ENCODE measurements at regions not wholly inside any gene's neighbourhood (a gene's known extent, or its start where the extent isn't known, plus 50 kb on each side); places are given as distances from the start of the nearest gene placed in this dataset.
"Not testable (repeated sequence)": the region's sequence is repeated elsewhere in the genome, so short reads cannot be mapped to it uniquely, and the experiment has no call there.

DNA sequence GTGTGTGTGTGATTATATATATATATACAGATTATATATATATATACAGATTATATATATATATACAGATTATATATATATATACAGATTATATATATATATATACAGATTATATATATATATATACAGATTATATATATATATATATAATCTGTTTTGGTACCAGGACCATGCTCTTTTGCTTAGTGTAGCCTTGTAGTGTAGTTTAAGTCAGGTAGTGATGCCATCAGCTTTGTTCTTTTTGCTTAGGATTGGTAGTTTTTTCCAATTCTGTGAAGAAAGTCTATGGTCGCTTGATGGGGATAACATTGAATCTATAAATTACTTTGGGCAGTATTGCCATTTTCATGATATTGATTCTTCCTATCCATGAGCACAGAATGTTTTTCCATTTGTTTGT lies 318.5 kb upstream of the SETBP1 start:
- not testable (repeated sequence) for DNase-seq

DNA sequence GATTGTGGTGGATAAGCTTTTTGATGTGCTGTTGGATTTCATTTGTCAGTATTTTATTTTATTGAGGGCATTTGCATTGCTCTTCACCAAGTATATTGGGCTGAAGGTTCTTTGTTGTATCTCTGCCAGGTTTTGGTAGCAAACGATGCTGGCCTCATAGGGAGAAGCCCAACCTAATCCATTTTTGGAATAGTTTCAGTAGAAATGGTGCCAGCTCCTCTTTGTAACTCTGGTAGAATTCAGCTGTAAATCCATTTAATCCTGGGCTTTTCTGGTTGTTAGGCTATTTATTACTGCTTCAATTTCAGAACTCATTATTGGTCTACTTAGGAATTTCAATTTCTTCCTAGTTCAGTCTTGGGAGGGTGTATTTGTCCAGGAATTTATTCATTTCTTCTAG lies 309.8 kb upstream of the SETBP1 start:
- no peak for DNase-seq

DNA sequence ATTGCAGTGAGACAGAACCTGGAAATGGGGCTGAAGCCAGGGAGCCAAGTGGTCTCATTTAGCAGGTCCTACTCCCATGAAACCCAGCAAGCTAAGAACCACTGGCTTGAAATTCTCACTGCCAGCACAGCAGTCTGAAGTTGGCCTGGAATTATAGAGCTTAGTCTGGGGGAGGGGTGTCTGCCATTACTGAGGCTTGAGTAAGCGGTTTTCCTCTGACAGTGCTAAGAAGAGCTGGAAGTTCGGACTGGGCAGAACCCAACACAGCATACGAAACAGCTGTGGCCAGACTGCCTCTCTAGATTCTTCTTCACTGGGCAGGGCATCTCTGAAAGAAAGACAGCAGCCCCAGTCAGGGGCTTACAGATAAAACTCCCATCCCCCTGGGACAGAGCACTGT lies 305.7 kb upstream of the SETBP1 start:
- DNase-seq = no peak

DNA sequence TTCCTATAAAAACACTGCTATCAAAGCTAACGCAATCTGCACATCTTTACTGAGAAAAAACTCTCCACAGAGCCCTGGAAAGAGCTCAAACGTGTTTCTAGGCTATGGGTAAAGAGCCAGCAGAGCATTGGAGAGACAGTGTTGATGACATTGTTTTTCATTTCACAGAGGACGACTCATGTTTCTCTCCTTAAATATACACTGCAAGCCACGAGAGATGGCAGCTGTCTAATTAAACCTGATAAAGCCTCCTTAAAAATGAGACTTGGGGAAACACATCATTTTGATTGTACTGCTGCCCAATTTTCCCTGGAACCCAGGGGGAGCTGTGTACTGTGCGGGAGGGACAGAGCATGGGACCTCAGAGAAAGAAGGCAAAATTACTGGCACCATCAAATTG lies 294.3 kb upstream of the SETBP1 start:
- no peak for DNase-seq

DNA sequence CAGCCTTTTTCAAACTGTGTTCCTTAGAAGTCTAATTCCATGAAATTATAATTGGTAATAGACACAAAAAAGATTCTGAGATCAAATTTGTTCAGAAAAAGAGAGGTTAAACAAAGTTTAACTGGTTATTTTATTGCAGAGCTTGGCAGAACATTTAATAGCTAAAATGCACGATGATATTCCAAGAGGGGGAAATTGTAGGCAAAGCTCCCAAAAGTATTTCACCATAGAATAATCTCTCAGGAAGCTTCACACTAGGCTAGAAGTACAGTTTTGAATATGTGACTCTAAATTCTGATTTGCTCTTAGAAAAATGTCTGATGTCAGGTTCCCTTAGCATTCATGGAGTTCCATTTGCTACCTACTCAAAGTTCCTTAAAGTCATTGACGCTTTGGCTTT lies 292.4 kb upstream of the SETBP1 start:
- no peak for DNase-seq

DNA sequence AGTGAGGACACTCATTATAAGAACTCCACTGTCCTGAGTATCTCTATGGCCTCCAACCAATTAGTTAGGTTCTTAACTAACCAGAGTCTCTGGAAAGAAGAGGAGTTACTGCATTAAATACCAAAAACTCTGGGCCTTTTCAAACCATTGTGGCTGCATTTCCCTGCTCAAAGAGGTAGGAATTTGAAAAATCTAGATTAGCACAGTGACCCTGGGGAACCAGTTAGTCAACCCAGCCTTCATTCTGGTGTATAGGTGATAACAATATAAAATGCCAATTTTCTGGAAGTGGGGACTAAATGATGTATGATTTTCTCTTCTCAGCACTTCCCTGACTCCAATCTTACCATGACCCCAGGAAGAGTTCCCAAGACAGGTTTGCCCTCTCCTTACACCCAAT lies 287.8 kb upstream of the SETBP1 start:
- no peak for DNase-seq

- no peak for DNase-seq
These were observed 287.3 kb upstream of the SETBP1 start for GRCh38 chr18:44393406-44393805.

- DNase-seq = no peak
These were observed 284.1 kb upstream of the SETBP1 start for GRCh38 chr18:44396550-44396949.

DNA sequence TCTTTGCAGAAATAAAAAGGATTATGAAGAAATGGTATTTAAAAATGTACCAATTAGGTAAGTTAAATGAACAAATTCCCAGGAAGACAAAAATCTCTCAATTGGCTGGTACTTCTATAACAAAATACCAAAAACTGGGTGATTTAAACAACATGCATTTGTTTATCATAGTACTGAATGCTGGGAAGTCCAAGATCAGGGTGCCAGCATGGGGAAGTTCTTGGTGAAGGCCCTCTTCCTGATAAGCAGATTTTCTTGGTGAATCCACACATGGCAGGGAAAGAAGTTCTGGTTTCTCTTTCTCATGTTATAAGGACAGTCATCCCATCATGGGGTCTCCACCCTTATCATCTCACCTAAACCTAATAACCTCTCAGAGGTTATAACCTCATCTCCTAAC lies 271.6 kb upstream of the SETBP1 start:
- no peak for DNase-seq

- no peak for DNase-seq
These were observed 271.2 kb upstream of the SETBP1 start for GRCh38 chr18:44409515-44409914.

- DNase-seq = no peak
These were observed 269.9 kb upstream of the SETBP1 start for GRCh38 chr18:44410740-44411139.

GRCh38 chr18:44411262-44411905 lies 269.3 kb upstream of the SETBP1 start:
- no peak for DNase-seq

DNA sequence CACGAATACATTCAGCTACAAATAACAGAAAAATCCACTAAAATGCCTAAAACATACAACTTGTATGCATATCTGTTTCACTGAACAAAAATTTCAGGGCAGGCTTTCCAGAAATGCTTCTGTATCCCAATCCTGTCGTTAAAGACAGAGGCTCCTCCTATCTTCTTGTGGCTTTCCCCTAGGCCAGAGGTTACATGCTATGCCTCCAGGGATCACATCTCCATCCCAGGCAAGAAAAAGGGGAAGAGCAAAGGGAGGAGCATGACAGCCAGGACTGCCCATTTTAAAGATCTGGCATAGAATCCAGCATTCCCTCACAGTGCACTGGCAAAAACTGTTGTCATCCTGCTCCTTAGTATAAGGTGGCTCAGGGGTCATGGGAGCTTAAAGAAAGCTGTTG lies 268.7 kb upstream of the SETBP1 start:
- no peak for DNase-seq

- peak in 1 of 2 experiments; percentile 9 for DNase-seq
These were observed 256.7 kb upstream of the SETBP1 start for GRCh38 chr18:44423814-44424644.

GRCh38 chr18:44424645-44425035 lies 256.0 kb upstream of the SETBP1 start:
- DNase-seq = no peak

DNA sequence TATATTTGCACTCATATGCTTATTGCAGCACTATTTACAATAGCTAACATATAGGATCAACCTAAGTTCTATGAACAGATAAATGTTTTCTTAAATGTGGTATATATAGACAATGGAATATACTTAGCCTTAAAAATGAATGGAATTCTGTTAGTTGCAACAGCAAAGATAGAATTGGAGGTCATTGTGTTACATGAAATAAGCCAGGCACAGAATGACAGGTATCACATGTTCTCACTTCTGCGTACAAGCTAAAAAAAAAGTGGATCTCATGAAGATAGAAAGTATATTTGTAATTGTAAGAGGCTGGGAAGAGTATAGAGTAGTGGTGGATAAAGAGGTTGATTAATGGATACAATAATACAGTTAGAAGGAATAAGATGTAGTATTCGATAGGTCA lies 255.5 kb upstream of the SETBP1 start:
- no peak for DNase-seq

GRCh38 chr18:44437603-44438002 lies 243.1 kb upstream of the SETBP1 start:
- DNase-seq = no peak

DNA sequence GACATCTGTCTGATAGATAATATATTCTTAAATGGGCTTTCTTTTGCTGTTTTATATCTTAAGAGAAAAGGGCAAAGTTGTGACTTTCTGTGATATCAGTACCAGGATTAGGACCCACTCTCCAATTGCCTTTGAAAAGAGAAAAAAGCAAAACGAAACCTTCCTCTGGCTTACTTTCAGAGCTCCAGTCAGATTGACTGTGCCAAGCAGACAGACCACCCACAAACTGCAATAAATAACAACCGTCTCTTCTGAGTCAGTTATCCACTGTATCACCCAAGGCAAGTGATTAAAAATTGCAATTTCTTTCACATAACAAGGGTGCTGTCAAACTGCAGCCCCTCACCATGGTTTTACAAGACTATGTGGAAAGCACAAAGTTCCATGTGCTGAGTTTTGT lies 230.5 kb upstream of the SETBP1 start:
- no peak for DNase-seq

- no peak for DNase-seq
These were observed 228.3 kb upstream of the SETBP1 start for GRCh38 chr18:44452346-44452745.

GRCh38 chr18:44453505-44453904 lies 227.2 kb upstream of the SETBP1 start:
- DNase-seq = no peak

DNA sequence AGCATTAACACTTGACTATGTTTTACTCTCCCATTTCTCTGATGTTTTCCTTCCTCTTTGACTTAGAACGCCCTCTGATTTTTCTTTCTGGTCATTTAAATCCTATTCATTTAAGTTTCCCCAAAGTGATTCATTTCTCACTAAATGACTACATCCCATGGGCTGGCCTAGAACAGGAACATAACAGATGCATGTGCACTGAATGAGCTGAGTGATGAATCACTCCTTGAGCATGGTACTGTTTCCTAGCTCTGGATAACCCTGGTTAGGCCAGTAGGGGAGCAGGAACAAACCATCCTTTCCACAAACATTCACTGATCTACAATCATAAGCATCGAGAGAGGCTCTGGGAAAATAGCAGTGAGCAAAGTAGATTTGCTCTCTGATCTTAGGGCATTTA lies 221.9 kb upstream of the SETBP1 start:
- no peak for DNase-seq

DNA sequence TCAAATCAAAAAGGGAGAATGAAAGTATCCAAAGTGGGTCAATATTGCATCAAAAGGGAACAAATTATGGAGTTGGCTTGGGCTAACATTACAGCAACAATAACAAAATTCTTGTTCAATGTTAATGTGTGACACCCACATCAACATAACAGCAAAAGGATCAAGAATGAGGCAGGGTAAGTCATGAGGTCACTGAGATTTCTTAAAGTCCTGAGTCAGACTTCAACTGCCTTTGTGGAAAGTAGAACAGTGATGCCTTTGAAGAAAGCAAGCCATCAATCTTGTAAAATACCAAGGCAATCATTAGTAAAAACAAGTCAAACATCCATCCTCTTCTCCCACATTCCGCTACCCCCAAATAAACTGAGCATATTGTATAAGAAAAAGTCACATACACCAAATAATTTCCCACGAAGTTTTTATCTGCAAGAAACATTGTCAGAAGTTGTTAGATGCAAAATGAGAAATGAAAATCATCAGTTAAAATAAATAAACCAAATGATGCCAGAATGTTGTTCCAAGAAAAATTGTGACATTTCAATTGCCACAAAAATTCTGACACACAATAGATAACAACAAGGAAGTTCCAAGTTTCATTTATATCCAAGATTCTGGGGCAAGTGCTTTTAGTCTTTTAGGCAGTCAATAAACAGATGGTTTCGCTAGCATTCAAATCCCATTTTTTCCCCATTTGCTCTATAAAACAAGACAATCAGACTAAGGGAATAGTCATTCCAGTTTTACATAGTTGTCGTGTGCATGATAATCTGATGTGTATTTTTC lies 216.1 kb upstream of the SETBP1 start:
- no peak for DNase-seq

DNA sequence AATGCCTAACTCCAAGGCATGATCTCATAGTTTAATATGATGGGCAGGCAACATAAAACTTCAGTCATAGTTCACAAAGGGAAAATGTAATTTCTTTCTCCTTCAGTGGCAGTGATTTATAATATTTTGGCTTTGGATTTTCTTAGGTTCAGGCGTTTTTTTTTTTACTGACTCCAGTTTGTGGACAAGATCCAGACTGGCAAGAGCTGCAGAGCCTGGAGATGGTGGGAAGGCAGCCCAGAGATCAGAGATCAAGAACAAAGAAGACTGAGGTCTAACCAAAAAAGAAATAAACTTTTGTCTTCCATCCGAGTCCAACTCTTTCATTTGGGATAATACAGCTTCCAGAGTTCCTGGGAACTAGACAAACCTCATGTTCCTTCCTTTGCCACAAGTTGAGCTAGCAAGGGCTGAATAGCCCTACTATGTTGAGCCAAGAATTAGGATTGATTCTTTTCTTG lies 215.3 kb upstream of the SETBP1 start:
- DNase-seq = no peak

DNA sequence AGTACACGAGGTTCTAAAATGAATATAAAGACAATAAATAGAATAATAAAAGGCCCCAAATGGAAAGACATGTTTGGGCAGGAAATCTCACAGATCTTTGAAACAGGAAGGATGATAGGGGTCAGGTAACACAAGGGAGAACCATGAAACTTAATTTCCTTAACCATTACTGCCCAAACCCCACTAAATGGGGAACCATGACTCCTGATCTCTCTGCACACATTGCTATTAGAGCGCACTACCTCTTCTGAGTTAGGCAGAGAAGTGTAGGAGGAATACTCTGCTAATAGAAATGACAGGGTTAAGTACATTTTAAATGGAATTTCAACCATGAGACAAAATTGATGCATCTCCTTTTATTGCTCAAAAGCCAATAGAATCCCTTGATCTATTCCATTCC lies 213.7 kb upstream of the SETBP1 start:
- DNase-seq = no peak
